ENCODE measurements at regions not wholly inside any gene's neighbourhood (a gene's known extent, or its start where the extent isn't known, plus 50 kb on each side); places are given as distances from the start of the nearest gene placed in this dataset.

GRCh38 chr12:33514893-33515292 lies 75.3 kb upstream of the SYT10 start:
- TF ChIP-seq CTCF (IDR thresholded peaks at IDR 0.05; ENCODE audit: insufficient read depth, low read depth, low read length), result no peak
- no peak for TF ChIP-seq EZH2 (IDR thresholded peaks at IDR 0.05; ENCODE audit: insufficient read depth, low read length)

Measured in astrocyte (in vitro differentiated cells and primary cell).